Left lung (tissue), 4 donors: ENCODE measurements at regions not wholly inside any gene's neighbourhood (a gene's known extent, or its start where the extent isn't known, plus 50 kb on each side); places are given as distances from the start of the nearest gene placed in this dataset.
A peak's percentile ranks its signal among the peaks of the same experiment; 100 is the strongest.

Source experiments
- ATAC-seq: fragments of 200-7000 bp; cut with Tn5 transposase; one replicate; pipeline ENCODE4 v1.9.1; 2020; ENCODE audit warnings: moderate library complexity
- DNase-seq, 4 donors: peaks; one replicate each; pipeline ENCODE4 v3.0.0-alpha.2; 2013 to 2020
- H3K27ac ChIP-seq, 2 donors: fragments of 200-600 bp; sonication (generic) in 1 of 2; one replicate each; pipeline versions ENCODE4 v1.5.0 to v1.8.0; 2020 to 2021
- H3K27me3 ChIP-seq, 2 donors: fragments of 200-600 bp; sonication (generic) in 1 of 2; one replicate each; pipeline versions ENCODE4 v1.5.0 to v1.8.0; 2020 to 2021
- H3K36me3 ChIP-seq, 2 donors: fragments of 200-600 bp; sonication (generic) in 1 of 2; one replicate each; pipeline versions ENCODE4 v1.5.0 to v1.8.0; 2020 to 2021
- H3K4me1 ChIP-seq, 2 donors: fragments of 200-600 bp; one replicate each; pipeline ENCODE4 v1.8.0; 2021
- H3K4me3 ChIP-seq, 2 donors: fragments of 200-600 bp; sonication (generic) in 1 of 2; one replicate each; pipeline versions ENCODE4 v1.5.0 to v1.8.0; 2020 to 2021; ENCODE audit warnings: mild to moderate bottlenecking in 1 of 2
- H3K9me3 ChIP-seq, 2 donors: fragments of 200-600 bp; sonication (generic) in 1 of 2; one replicate each; pipeline versions ENCODE4 v1.5.0 to v1.8.0; 2020 to 2021
- intact Hi-C, 2 donors: fragments of 100-400 bp; cut with DNase I; formaldehyde crosslinking; loops; one replicate each; pipeline versions ENCODE4 v1.11.2 to v1.14.2; 2022
- TF ChIP-seq, protein P1 (sequence below), 2 donors: fragments of 200-600 bp; sonication (generic) in 1 of 2; IDR thresholded peaks; one replicate each; pipeline versions ENCODE4 v1.5.0 to v1.8.0; 2021; ENCODE audit warnings: antibody characterized with exemption in 2 of 2
- donor health status: DM: no; HTN: yes; CAD: no.
- donor health status: DM: no; HTN: no; CAD: no.

DNA sequence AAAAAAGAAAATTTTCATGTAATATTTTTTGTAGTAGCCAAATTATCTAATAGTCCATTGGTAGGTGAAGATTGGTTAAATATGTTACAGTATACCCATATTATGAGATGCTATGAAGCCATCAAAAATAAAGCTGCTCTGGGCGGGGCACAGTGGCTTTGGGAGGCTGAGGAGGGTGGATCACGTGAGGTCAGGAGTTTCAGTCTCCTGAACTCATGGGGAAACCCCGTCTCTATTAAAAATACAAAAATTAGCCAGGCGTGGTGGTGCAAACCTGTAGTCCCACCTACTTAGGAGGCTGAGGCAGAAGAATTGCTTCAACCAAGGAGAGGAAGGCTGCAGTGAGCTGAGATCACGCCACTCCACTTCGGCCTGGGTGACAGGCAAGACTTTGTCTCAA is 360.5 kb downstream of the KIF16B start:
- intact Hi-C loops: no loop called here
- ATAC-seq (no peak), DNase-seq (no peak)
- no peaks in the 10 kb centered on the region for H3K4me1 ChIP-seq
- TF ChIP-seq, protein P1, sequence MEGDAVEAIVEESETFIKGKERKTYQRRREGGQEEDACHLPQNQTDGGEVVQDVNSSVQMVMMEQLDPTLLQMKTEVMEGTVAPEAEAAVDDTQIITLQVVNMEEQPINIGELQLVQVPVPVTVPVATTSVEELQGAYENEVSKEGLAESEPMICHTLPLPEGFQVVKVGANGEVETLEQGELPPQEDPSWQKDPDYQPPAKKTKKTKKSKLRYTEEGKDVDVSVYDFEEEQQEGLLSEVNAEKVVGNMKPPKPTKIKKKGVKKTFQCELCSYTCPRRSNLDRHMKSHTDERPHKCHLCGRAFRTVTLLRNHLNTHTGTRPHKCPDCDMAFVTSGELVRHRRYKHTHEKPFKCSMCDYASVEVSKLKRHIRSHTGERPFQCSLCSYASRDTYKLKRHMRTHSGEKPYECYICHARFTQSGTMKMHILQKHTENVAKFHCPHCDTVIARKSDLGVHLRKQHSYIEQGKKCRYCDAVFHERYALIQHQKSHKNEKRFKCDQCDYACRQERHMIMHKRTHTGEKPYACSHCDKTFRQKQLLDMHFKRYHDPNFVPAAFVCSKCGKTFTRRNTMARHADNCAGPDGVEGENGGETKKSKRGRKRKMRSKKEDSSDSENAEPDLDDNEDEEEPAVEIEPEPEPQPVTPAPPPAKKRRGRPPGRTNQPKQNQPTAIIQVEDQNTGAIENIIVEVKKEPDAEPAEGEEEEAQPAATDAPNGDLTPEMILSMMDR (IDR thresholded peaks at IDR 0.05): no peak
- no peaks in the 10 kb centered on the region for H3K27me3 ChIP-seq
- H3K36me3 ChIP-seq: no peaks in the 10 kb centered on the region
- H3K27ac ChIP-seq: no peak overlapping the region
- no peaks in the 10 kb centered on the region for H3K9me3 ChIP-seq
- H3K4me3 ChIP-seq: no peak overlapping the region

DNA sequence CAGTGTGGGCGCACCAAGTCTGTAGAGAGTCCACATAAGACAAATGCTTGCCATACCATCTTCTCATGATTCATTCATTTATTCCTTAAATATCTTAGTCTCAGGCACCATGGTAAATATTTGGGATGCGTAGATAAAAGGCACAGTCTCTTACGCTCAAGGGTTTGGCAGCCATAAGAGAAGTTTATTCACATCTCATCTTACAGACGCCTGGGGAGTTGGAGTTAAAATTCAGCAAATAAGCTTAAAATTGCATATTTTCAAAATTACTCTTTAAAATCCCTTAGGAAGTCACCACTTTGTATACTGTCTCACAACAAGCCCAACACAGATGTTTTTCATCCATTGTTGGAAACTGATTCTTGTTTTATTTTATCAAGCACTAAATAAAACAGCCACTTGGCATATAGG is 363.3 kb downstream of the KIF16B start:
- ATAC-seq (no peak), DNase-seq (peak in 2 of 4 donors; percentile 18 to 26)
- Histone ChIP-seq H3K36me3 (no peaks in the 10 kb centered on the region), H3K9me3 (no peaks in the 10 kb centered on the region), H3K27me3 (no peaks in the 10 kb centered on the region), H3K27ac (no peak overlapping the region), H3K4me1 (no peaks in the 10 kb centered on the region), H3K4me3 (no peak overlapping the region)
- TF ChIP-seq, protein P1 (IDR thresholded peaks at IDR 0.05): no peak
- intact Hi-C loops: no loop called here

GRCh38 chr20:16209357-16209756 is 363.9 kb downstream of the KIF16B start:
- no peak overlapping the region for H3K4me3 ChIP-seq
- H3K27me3 ChIP-seq: no peaks in the 10 kb centered on the region
- no peaks in the 10 kb centered on the region for H3K4me1 ChIP-seq
- DNase-seq (no peak), ATAC-seq (no peak)
- H3K27ac ChIP-seq: no peak overlapping the region
- TF ChIP-seq, protein P1 (IDR thresholded peaks at IDR 0.05): no peak
- intact Hi-C loops: no loop called here
- H3K9me3 ChIP-seq: no peaks in the 10 kb centered on the region
- no peaks in the 10 kb centered on the region for H3K36me3 ChIP-seq

- intact Hi-C loops: no loop called here
- no peak for ATAC-seq
- no peak overlapping the region for H3K27ac ChIP-seq
- H3K27me3 ChIP-seq: no peaks in the 10 kb centered on the region
- DNase-seq: no peak
- H3K4me1 ChIP-seq: no peaks in the 10 kb centered on the region
- no peaks in the 10 kb centered on the region for H3K9me3 ChIP-seq
- no peak overlapping the region for H3K4me3 ChIP-seq
- no peaks in the 10 kb centered on the region for H3K36me3 ChIP-seq
- TF ChIP-seq, protein P1 (IDR thresholded peaks at IDR 0.05): no peak
These were observed 364.8 kb downstream of the KIF16B start for GRCh38 chr20:16208443-16208842.

DNA sequence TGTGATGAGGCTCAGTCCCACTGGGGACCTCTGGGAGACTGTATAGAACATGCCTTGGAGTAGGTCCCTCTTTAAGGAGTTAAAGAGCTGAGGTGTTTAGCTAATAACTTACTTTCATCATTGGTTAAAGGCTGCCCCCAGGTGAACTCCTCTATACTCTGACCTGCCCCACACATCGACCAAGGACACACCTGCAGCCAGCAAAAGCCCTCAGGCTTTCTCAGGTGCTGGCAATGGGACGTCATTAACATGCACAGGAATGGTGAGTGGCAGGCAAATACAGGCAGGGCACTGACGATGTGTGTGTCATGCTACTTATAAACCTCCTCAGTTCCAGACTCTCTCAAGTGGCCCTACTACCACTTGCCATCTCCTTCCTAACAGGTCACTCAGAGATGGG is 366.4 kb downstream of the KIF16B start:
- H3K27me3 ChIP-seq: no peaks in the 10 kb centered on the region
- H3K27ac ChIP-seq: no peak overlapping the region
- no peaks in the 10 kb centered on the region for H3K36me3 ChIP-seq
- H3K4me1 ChIP-seq: no peaks in the 10 kb centered on the region
- no peaks in the 10 kb centered on the region for H3K9me3 ChIP-seq
- peak; percentile 97 for ATAC-seq
- H3K4me3 ChIP-seq: no peak overlapping the region
- TF ChIP-seq, protein P1 (IDR thresholded peaks at IDR 0.05): no peak
- intact Hi-C loops: no loop called here
- DNase-seq: peak in 2 of 4 donors; percentile 19 to 64
